SK-N-SH treated with all-trans-retinoic acid at 6 μM for 48 hours (cell line): ENCODE measurements at regions not wholly inside any gene's neighbourhood (a gene's known extent, or its start where the extent isn't known, plus 50 kb on each side); places are given as distances from the start of the nearest gene placed in this dataset.

Source experiments
- ATAC-seq: fragments of 200-7000 bp; cut with Tn5 transposase; 3 replicates; pipeline ENCODE4 v1.9.1; 2020; ENCODE audit warnings: mild to moderate bottlenecking, moderate library complexity
- ARNTL ChIP-seq: fragments of 450-650 bp; formaldehyde crosslinking; IDR thresholded peaks from 2 replicates; pipeline ENCODE4 v1.5.0; 2020; ENCODE audit warnings: low read depth, mild to moderate bottlenecking, moderate library complexity, borderline replicate concordance
- BACH2 ChIP-seq: fragments of 250-450 bp; sonication (Bioruptor Pico); IDR thresholded peaks from 2 replicates; pipeline ENCODE4 v1.9.0; 2021; ENCODE audit warnings: mild to moderate bottlenecking, borderline replicate concordance
- CREB5 ChIP-seq: fragments of 250-450 bp; sonication (Bioruptor Pico); IDR thresholded peaks from 2 replicates; pipeline ENCODE4 v1.5.1; 2020; ENCODE audit warnings: low read depth, mild to moderate bottlenecking, moderate library complexity
- CSDC2 ChIP-seq: fragments of 250-450 bp; sonication (Bioruptor Pico); IDR thresholded peaks from 2 replicates; pipeline ENCODE4 v1.5.0; 2020; ENCODE audit warnings: mild to moderate bottlenecking, moderate library complexity
- CSRNP3 ChIP-seq: fragments of 250-450 bp; sonication (Bioruptor Pico); IDR thresholded peaks from 2 replicates; pipeline ENCODE4 v1.5.1; 2021; ENCODE audit warnings: mild to moderate bottlenecking, moderate library complexity
- ESRRG ChIP-seq: fragments of 250-450 bp; sonication (Bioruptor Pico); IDR thresholded peaks from 2 replicates; pipeline ENCODE4 v1.6.1; 2021; ENCODE audit warnings: mild to moderate bottlenecking
- GLIS3 ChIP-seq: fragments of 250-450 bp; sonication (Bioruptor Pico); IDR thresholded peaks from 2 replicates; pipeline ENCODE4 v1.5.0; 2020; ENCODE audit warnings: mild to moderate bottlenecking, moderate library complexity
- OSR1 ChIP-seq: fragments of 250-450 bp; sonication (Bioruptor Pico); IDR thresholded peaks from 2 replicates; pipeline ENCODE4 v1.8.0; 2022; ENCODE audit warnings: moderate library complexity, mild to moderate bottlenecking, inconsistent platforms
- PATZ1 ChIP-seq: fragments of 250-450 bp; sonication (Bioruptor Pico); IDR thresholded peaks from 2 replicates; pipeline ENCODE4 v1.8.0; 2020; ENCODE audit warnings: mild to moderate bottlenecking, moderate library complexity, borderline replicate concordance
- POU6F1 ChIP-seq: fragments of 250-450 bp; sonication (Bioruptor Pico); IDR thresholded peaks from 2 replicates; pipeline ENCODE4 v1.8.0; 2021; ENCODE audit warnings: low read depth, mild to moderate bottlenecking, moderate library complexity, borderline replicate concordance
- PPARA ChIP-seq: fragments of 250-450 bp; sonication (Bioruptor Pico); IDR thresholded peaks from 2 replicates; pipeline ENCODE4 v1.5.0; 2020; ENCODE audit warnings: mild to moderate bottlenecking, borderline replicate concordance
- RARB ChIP-seq: fragments of 250-450 bp; sonication (Bioruptor Pico); IDR thresholded peaks from 2 replicates; pipeline ENCODE4 v1.8.0; 2021; ENCODE audit warnings: mild to moderate bottlenecking, moderate library complexity
- SNAI2 ChIP-seq: fragments of 250-450 bp; sonication (Bioruptor Pico); IDR thresholded peaks from 2 replicates; pipeline ENCODE4 v1.5.0; 2020; ENCODE audit warnings: mild to moderate bottlenecking, moderate library complexity
- TCF4 ChIP-seq: fragments of 250-450 bp; sonication (Bioruptor Pico); IDR thresholded peaks from 2 replicates; pipeline ENCODE4 v1.8.0; 2021; ENCODE audit warnings: mild to moderate bottlenecking, moderate library complexity, borderline replicate concordance
- TOX ChIP-seq: fragments of 250-450 bp; sonication (Bioruptor Pico); IDR thresholded peaks from 2 replicates; pipeline ENCODE4 v1.8.0; 2021; ENCODE audit warnings: mild to moderate bottlenecking, moderate library complexity, borderline replicate concordance
- TSHZ2 ChIP-seq: fragments of 250-450 bp; sonication (Bioruptor Pico); IDR thresholded peaks from 2 replicates; pipeline ENCODE4 v1.5.0; 2020; ENCODE audit warnings: mild to moderate bottlenecking, moderate library complexity
- ZC3H10 ChIP-seq: fragments of 250-450 bp; sonication (Bioruptor Pico); IDR thresholded peaks from 2 replicates; pipeline ENCODE4 v1.5.1; 2021; ENCODE audit warnings: mild to moderate bottlenecking, moderate library complexity
- ZFP3 ChIP-seq: fragments of 250-450 bp; sonication (Bioruptor Pico); IDR thresholded peaks from 2 replicates; pipeline ENCODE4 v1.5.0; 2020; ENCODE audit warnings: mild to moderate bottlenecking, moderate library complexity
- ZFP30 ChIP-seq: fragments of 450-650 bp; formaldehyde crosslinking; IDR thresholded peaks from 2 replicates; pipeline ENCODE4 v1.5.0; 2022; ENCODE audit warnings: mild to moderate bottlenecking, moderate library complexity
- ZNF565 ChIP-seq: fragments of 450-650 bp; formaldehyde crosslinking; conservative IDR thresholded peaks from 2 replicates; pipeline ENCODE4 v1.5.0; 2020; ENCODE audit warnings: low read depth, mild to moderate bottlenecking, moderate library complexity
- ZNF70 ChIP-seq: fragments of 450-650 bp; formaldehyde crosslinking; IDR thresholded peaks from 2 replicates; pipeline ENCODE4 v1.5.0; 2020; ENCODE audit warnings: mild to moderate bottlenecking, moderate library complexity
- ZNF8 ChIP-seq: fragments of 450-650 bp; formaldehyde crosslinking; IDR thresholded peaks from 2 replicates; pipeline ENCODE4 v1.5.0; 2020; ENCODE audit warnings: mild to moderate bottlenecking, moderate library complexity

- no peak for ATAC-seq
- no peak for TF ChIP-seq ZFP3 (CRISPR knock-in tag)
- TF ChIP-seq ZNF70 (CRISPR knock-in tag): no peak
- no peak for TF ChIP-seq ZC3H10
- TF ChIP-seq ZNF565: no peak
- TF ChIP-seq ARNTL (CRISPR knock-in tag): no peak
- no peak for TF ChIP-seq PPARA
- TF ChIP-seq OSR1 (CRISPR knock-in tag): no peak
- no peak for TF ChIP-seq CREB5 (CRISPR knock-in tag)
- TF ChIP-seq RARB (CRISPR knock-in tag): no peak
Observed at GRCh38 chr11:98621767-98622166, 399.0 kb upstream of the CNTN5 start.

GRCh38 chr11:98625526-98625925 lies 395.2 kb upstream of the CNTN5 start:
- no peak for TF ChIP-seq TCF4
- no peak for ATAC-seq

- no peak for ATAC-seq
- no peak for TF ChIP-seq POU6F1 (CRISPR knock-in tag)
- no peak for TF ChIP-seq TOX
- TF ChIP-seq ZFP30 (CRISPR knock-in tag): no peak
- no peak for TF ChIP-seq ZNF8 (CRISPR knock-in tag)
- no peak for TF ChIP-seq PPARA
- TF ChIP-seq CREB5 (CRISPR knock-in tag): no peak
- TF ChIP-seq ARNTL (CRISPR knock-in tag): no peak
- no peak for TF ChIP-seq TCF4
- TF ChIP-seq CSDC2 (CRISPR knock-in tag): no peak
- TF ChIP-seq RARB (CRISPR knock-in tag): no peak
Observed at GRCh38 chr11:98630736-98631135, 390.0 kb upstream of the CNTN5 start.

GRCh38 chr11:98657711-98658110 lies 363.0 kb upstream of the CNTN5 start:
- TF ChIP-seq TOX: no peak
- no peak for TF ChIP-seq ARNTL (CRISPR knock-in tag)
- no peak for TF ChIP-seq GLIS3
- no peak for TF ChIP-seq ZFP3 (CRISPR knock-in tag)
- no peak for TF ChIP-seq ZC3H10
- no peak for TF ChIP-seq PATZ1
- TF ChIP-seq SNAI2 (CRISPR knock-in tag): no peak
- no peak for TF ChIP-seq RARB (CRISPR knock-in tag)
- no peak for ATAC-seq

GRCh38 chr11:98659431-98659830 lies 361.3 kb upstream of the CNTN5 start:
- ATAC-seq: no peak
- TF ChIP-seq BACH2 (CRISPR knock-in tag): no peak
- TF ChIP-seq TOX: no peak
- no peak for TF ChIP-seq ARNTL (CRISPR knock-in tag)
- TF ChIP-seq RARB (CRISPR knock-in tag): no peak
- no peak for TF ChIP-seq OSR1 (CRISPR knock-in tag)
- TF ChIP-seq TSHZ2: no peak
- no peak for TF ChIP-seq ZFP30 (CRISPR knock-in tag)
- no peak for TF ChIP-seq CSRNP3
- no peak for TF ChIP-seq POU6F1 (CRISPR knock-in tag)
- no peak for TF ChIP-seq SNAI2 (CRISPR knock-in tag)
- no peak for TF ChIP-seq ESRRG (CRISPR knock-in tag)
- no peak for TF ChIP-seq TCF4
- TF ChIP-seq ZNF70 (CRISPR knock-in tag): no peak
